Uterus (tissue), 3 donors: ENCODE measurements at regions not wholly inside any gene's neighbourhood (a gene's known extent, or its start where the extent isn't known, plus 50 kb on each side); places are given as distances from the start of the nearest gene placed in this dataset.

Experiments
- DNase-seq, 2 donors: peaks; one replicate each; pipeline ENCODE4 v3.0.0-alpha.2; 2019 to 2020
- H3K27ac ChIP-seq, 2 donors: fragments of 200-600 bp; sonication (generic); 1 replicate in 1 of 2; 2 replicates in 1 of 2; pipeline ENCODE4 v1.5.1; 2016 to 2018
- H3K27me3 ChIP-seq, 2 donors: fragments of 200-600 bp; sonication (generic); one replicate each; pipeline ENCODE4 v1.5.1; 2018 to 2019; ENCODE audit warnings: control low read depth in 1 of 2
- H3K36me3 ChIP-seq, 2 donors: fragments of 200-600 bp; sonication (generic); one replicate each; pipeline ENCODE4 v1.5.1; 2019; ENCODE audit warnings: control low read depth in 1 of 2
- H3K4me1 ChIP-seq, 2 donors: fragments of 200-600 bp; sonication (generic); one replicate each; pipeline ENCODE4 v1.5.1; 2018 to 2019; ENCODE audit warnings: control low read depth in 1 of 2
- H3K4me3 ChIP-seq, 2 donors: fragments of 200-600 bp; sonication (generic); 1 replicate in 1 of 2; 2 replicates in 1 of 2; pipeline ENCODE4 v1.5.1; 2018 to 2019; ENCODE audit warnings: mild to moderate bottlenecking in 1 of 2
- H3K9me3 ChIP-seq, 2 donors: fragments of 200-600 bp; sonication (generic); one replicate each; pipeline ENCODE4 v1.5.1; 2019; ENCODE audit warnings: control low read depth in 1 of 2
- CTCF ChIP-seq, 4 experiments: fragments of 200-600 bp in 2 of 4; fragments of 450-650 bp in 2 of 4; sonication (generic) in 2 of 4; IDR thresholded peaks; one replicate each; pipeline ENCODE4 v1.5.1; 2016 to 2019; ENCODE audit warnings: antibody characterized with exemption in 4 of 4, mild to moderate bottlenecking in 2 of 4, moderate library complexity in 1 of 4
- POLR2A ChIP-seq, 2 donors: fragments of 450-650 bp; IDR thresholded peaks; one replicate each; pipeline ENCODE4 v1.6.1; 2016; ENCODE audit warnings: antibody characterized with exemption in 2 of 2, mild to moderate bottlenecking in 1 of 2, moderate library complexity in 1 of 2
- intact Hi-C: fragments of 100-400 bp; cut with DNase I; formaldehyde crosslinking; loops from one replicate; pipeline ENCODE4 v1.15.1; 2023; ENCODE audit warnings: low total_unique reads
- donor health status: DM: yes; HTN: yes; CAD: no.

GRCh38 chr3:157844216-157844615 is 262.0 kb downstream of the SHOX2 start:
- Histone ChIP-seq H3K27ac (no peak overlapping the region), H3K4me3 (no peak overlapping the region), H3K4me1 (no peaks in the 10 kb centered on the region), H3K27me3 (no peaks in the 10 kb centered on the region), H3K36me3 (no peaks in the 10 kb centered on the region), H3K9me3 (no peaks in the 10 kb centered on the region)
- intact Hi-C loops: no loop called here
- TF ChIP-seq POLR2A (IDR thresholded peaks at IDR 0.05) (no peak), CTCF (IDR thresholded peaks at IDR 0.05) (no peak)
- DNase-seq: no peak

- Histone ChIP-seq H3K4me3 (no peak overlapping the region), H3K4me1 (no peaks in the 10 kb centered on the region), H3K36me3 (no peaks in the 10 kb centered on the region), H3K27ac (no peak overlapping the region), H3K27me3 (no peaks in the 10 kb centered on the region), H3K9me3 (no peaks in the 10 kb centered on the region)
- DNase-seq: no peak
- TF ChIP-seq POLR2A (IDR thresholded peaks at IDR 0.05) (no peak), CTCF (IDR thresholded peaks at IDR 0.05) (no peak)
- intact Hi-C loops: no loop called here
Measured at GRCh38 chr3:157841029-157841428, 265.2 kb downstream of the SHOX2 start.

GRCh38 chr3:157840564-157840963 is 265.7 kb downstream of the SHOX2 start:
- Histone ChIP-seq H3K4me1 (no peaks in the 10 kb centered on the region), H3K36me3 (no peaks in the 10 kb centered on the region), H3K4me3 (no peak overlapping the region), H3K27ac (no peak overlapping the region), H3K27me3 (no peaks in the 10 kb centered on the region), H3K9me3 (no peaks in the 10 kb centered on the region)
- no peak for DNase-seq
- intact Hi-C loops: no loop called here
- TF ChIP-seq POLR2A (IDR thresholded peaks at IDR 0.05): no peak
- TF ChIP-seq CTCF (IDR thresholded peaks at IDR 0.05): no peak

- intact Hi-C loops: no loop called here
- no peak for TF ChIP-seq CTCF (IDR thresholded peaks at IDR 0.05)
- no peak for TF ChIP-seq POLR2A (IDR thresholded peaks at IDR 0.05)
- no peaks in the 10 kb centered on the region for H3K9me3 ChIP-seq
Measured at GRCh38 chr3:157838457-157838856, 267.8 kb downstream of the SHOX2 start.

GRCh38 chr3:157837336-157837735 is 268.9 kb downstream of the SHOX2 start:
- Histone ChIP-seq H3K9me3 (no peaks in the 10 kb centered on the region), H3K27ac (no peak overlapping the region), H3K27me3 (no peaks in the 10 kb centered on the region), H3K4me1 (no peaks in the 10 kb centered on the region), H3K4me3 (no peak overlapping the region), H3K36me3 (no peaks in the 10 kb centered on the region)
- intact Hi-C loops: no loop called here
- no peak for TF ChIP-seq CTCF (IDR thresholded peaks at IDR 0.05)
- TF ChIP-seq POLR2A (IDR thresholded peaks at IDR 0.05): no peak
- no peak for DNase-seq

More at GRCh38 chr3:157838457-157838856, 267.8 kb downstream of the SHOX2 start:
- H3K4me1 ChIP-seq: no peaks in the 10 kb centered on the region
- no peak overlapping the region for H3K27ac ChIP-seq
- no peaks in the 10 kb centered on the region for H3K27me3 ChIP-seq
- H3K36me3 ChIP-seq: no peaks in the 10 kb centered on the region
- no peak overlapping the region for H3K4me3 ChIP-seq
- DNase-seq: no peak
